Glutamatergic neuron (in vitro differentiated cells): ENCODE measurements at regions not wholly inside any gene's neighbourhood (a gene's known extent, or its start where the extent isn't known, plus 50 kb on each side); places are given as distances from the start of the nearest gene placed in this dataset.

Experiments
- DNase-seq: peaks from one replicate; pipeline ENCODE4 v3.0.0; 2022
- H3K27ac Mint-ChIP-seq: one replicate; pipeline ENCODE4 v1.8.0; 2020; ENCODE audit warnings: mild to moderate bottlenecking, mixed read lengths, inconsistent platforms; ENCODE audit not compliant: unreplicated experiment
- H3K27me3 Mint-ChIP-seq: one replicate; pipeline ENCODE4 v1.8.0; 2020; ENCODE audit warnings: mild to moderate bottlenecking, moderate library complexity, mixed read lengths, inconsistent platforms; ENCODE audit not compliant: unreplicated experiment
- H3K36me3 Mint-ChIP-seq: one replicate; pipeline ENCODE4 v1.8.0; 2020; ENCODE audit warnings: mild to moderate bottlenecking, mixed read lengths, inconsistent platforms; ENCODE audit not compliant: unreplicated experiment
- H3K4me1 Mint-ChIP-seq: one replicate; pipeline ENCODE4 v1.8.0; 2020; ENCODE audit warnings: mild to moderate bottlenecking, low read depth, mixed read lengths, inconsistent platforms; ENCODE audit not compliant: unreplicated experiment
- H3K4me3 Mint-ChIP-seq: one replicate; pipeline ENCODE4 v1.8.0; 2020; ENCODE audit warnings: mild to moderate bottlenecking, mixed read lengths, inconsistent platforms; ENCODE audit not compliant: unreplicated experiment
- H3K9me3 Mint-ChIP-seq: one replicate; pipeline ENCODE4 v1.8.0; 2020; ENCODE audit warnings: mild to moderate bottlenecking, moderate library complexity, mixed read lengths, inconsistent platforms; ENCODE audit not compliant: unreplicated experiment
- TF ChIP-seq, protein P1 (sequence below): fragments of 200-600 bp; sonication (generic); IDR thresholded peaks from one replicate; pipeline ENCODE4 v1.5.0; 2021; ENCODE audit not compliant: partially characterized antibody, unreplicated experiment

DNA sequence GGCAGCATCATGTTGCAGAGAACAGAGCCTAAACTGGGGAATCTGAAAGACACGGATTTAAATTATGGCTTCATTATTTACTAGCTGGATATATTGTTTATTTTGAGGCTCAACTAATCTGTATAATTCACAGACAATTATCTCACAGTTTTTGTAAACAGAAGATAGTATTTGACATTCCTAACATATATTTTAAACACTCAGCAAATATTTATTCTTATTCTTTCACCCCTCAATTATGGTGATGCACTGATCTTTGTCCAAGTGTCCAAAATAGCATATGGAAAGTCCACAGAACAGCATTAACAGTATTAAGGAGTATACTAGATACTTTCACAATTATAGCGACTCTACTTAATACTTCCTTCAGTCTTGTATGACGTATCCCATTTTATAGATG is 257.0 kb downstream of the ADGRG6 start:
- Mint-ChIP-seq H3K9me3 (no peaks in the 10 kb centered on the region), H3K4me3 (no peak overlapping the region), H3K36me3 (no peaks in the 10 kb centered on the region), H3K4me1 (no peaks in the 10 kb centered on the region), H3K27ac (no peak overlapping the region), H3K27me3 (no peaks in the 10 kb centered on the region)
- TF ChIP-seq, protein P1, sequence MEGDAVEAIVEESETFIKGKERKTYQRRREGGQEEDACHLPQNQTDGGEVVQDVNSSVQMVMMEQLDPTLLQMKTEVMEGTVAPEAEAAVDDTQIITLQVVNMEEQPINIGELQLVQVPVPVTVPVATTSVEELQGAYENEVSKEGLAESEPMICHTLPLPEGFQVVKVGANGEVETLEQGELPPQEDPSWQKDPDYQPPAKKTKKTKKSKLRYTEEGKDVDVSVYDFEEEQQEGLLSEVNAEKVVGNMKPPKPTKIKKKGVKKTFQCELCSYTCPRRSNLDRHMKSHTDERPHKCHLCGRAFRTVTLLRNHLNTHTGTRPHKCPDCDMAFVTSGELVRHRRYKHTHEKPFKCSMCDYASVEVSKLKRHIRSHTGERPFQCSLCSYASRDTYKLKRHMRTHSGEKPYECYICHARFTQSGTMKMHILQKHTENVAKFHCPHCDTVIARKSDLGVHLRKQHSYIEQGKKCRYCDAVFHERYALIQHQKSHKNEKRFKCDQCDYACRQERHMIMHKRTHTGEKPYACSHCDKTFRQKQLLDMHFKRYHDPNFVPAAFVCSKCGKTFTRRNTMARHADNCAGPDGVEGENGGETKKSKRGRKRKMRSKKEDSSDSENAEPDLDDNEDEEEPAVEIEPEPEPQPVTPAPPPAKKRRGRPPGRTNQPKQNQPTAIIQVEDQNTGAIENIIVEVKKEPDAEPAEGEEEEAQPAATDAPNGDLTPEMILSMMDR, result no peak
- no peak for DNase-seq

DNA sequence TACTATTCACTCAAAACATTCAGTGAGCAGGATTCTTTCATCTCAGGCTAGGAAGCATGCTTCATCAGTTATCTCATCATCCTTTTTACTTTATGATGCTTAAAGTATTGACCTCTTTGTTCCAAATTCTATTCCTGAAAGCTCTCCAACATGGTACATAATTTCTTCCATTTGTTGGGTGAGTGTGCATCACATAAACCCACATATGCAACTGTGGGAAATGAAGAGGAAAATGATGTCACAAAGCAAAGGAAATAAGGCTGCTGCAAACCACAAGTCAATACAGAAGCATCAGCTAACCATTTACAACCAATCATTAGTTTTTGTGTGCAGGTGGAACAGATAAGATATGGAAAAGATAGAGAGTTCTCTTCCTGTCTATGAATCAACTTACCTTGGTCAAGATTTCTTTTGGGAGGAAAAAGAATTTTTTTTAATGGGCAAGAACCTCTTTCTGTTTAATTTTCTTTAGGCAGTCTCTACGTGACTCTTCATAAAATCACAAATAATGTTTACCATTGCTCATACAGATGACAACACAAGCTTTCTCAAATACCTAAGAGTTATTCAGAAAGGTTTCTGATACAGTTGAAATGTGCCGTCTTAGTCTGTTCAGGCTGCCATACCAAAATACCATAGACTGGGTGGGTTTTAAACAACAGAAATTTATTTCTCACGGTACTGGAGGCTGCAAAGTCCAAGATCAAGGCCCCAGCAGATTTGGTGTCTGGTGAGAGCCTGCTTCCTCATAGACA is 259.9 kb downstream of the ADGRG6 start:
- no peaks in the 10 kb centered on the region for H3K36me3 Mint-ChIP-seq
- H3K4me1 Mint-ChIP-seq, result no peaks in the 10 kb centered on the region
- H3K9me3 Mint-ChIP-seq, result no peaks in the 10 kb centered on the region
- no peak overlapping the region for H3K27ac Mint-ChIP-seq
- DNase-seq, result no peak
- TF ChIP-seq, protein P1, result no peak
- H3K27me3 Mint-ChIP-seq, result no peaks in the 10 kb centered on the region
- H3K4me3 Mint-ChIP-seq, result no peak overlapping the region

DNA sequence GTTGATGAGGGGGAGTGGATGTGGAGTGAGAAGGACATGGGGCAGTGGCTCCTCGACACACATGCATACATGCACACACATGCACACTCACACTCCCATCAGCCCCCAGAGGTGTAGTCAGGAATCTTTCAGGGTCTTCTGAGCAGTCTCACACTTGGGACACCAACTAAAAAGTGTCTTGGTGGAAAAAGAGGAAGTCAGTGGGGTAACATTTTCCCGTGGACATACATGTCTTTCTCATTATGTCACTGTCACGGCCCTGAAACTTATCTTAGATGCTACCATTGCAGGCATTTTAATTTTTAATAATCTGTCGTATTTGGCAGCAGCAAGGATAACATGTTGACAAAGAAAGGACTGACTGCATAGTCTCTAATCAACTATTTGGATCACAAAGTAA is 261.1 kb downstream of the ADGRG6 start:
- Mint-ChIP-seq H3K4me1 (no peaks in the 10 kb centered on the region), H3K9me3 (no peaks in the 10 kb centered on the region), H3K27ac (no peak overlapping the region), H3K4me3 (no peak overlapping the region), H3K36me3 (no peaks in the 10 kb centered on the region), H3K27me3 (no peaks in the 10 kb centered on the region)
- DNase-seq, result no peak
- TF ChIP-seq, protein P1, result no peak

DNA sequence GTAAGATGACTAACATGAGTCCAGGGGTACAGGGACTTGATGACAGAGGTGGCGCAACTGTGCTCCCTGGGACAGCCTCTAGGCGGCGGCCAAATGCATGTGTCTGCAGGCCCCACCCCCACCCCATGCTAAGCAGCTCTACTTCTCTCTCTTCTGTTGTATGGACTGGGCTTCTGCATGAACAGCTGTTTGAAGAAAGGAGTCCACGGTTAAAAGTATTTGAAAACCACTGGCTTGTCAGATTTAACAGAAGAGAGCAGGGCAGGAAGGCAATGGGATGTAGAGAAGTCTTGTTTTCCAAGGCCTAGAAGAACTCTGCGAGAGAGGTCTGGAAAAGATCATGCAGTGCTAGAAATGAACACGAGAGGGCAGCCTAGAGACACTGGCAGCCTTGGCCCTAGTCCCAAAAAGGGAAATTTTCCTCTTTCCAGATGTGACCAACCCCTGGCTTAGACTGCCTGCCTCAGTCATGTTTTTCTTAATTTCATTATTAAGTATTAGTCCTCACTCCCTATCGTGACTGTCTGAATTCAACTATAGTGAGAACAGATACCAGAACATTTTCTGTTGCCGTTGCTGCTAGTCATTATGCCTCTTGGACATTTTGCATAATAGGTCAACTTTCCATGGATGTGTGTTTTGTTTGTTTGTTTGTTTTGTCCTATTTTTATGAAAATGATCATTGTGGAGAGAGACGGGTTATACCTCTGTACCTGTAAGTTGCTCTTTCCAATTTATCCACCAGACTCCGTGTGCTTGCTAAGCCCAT is 265.0 kb downstream of the ADGRG6 start:
- TF ChIP-seq, protein P1, result peak; percentile 88
- no peaks in the 10 kb centered on the region for H3K9me3 Mint-ChIP-seq
- H3K4me3 Mint-ChIP-seq, result no peak overlapping the region
- H3K36me3 Mint-ChIP-seq, result no peaks in the 10 kb centered on the region
- no peaks in the 10 kb centered on the region for H3K27me3 Mint-ChIP-seq
- peak; percentile 59 for DNase-seq
- no peak overlapping the region for H3K27ac Mint-ChIP-seq
- no peaks in the 10 kb centered on the region for H3K4me1 Mint-ChIP-seq

DNA sequence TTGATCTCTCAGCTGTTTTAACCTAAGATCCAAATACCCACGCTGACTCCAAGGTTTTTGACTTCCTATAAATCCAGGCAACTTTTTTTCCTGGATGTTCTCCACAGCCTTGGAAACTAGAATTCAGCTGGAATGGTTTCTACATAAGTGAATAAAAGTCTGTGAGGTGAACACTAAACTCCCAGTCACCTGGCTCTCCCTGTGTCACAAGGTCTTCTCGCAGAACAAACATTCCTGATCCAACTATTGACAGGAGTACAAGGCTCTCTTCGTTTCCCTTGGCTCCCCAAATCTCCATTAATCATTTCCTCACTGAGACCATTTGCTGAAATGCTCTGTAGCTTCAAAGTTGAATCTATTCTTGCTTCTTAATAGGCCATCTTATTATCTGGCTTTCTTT is 265.7 kb downstream of the ADGRG6 start:
- Mint-ChIP-seq H3K4me1 (no peaks in the 10 kb centered on the region), H3K4me3 (no peak overlapping the region), H3K9me3 (no peaks in the 10 kb centered on the region), H3K36me3 (no peaks in the 10 kb centered on the region), H3K27me3 (no peaks in the 10 kb centered on the region), H3K27ac (no peak overlapping the region)
- TF ChIP-seq, protein P1, result no peak
- DNase-seq, result no peak
